Stimulated activated naive CD8-positive, alpha-beta T cell treated with anti-CD3 and anti-CD28 coated beads, Interleukin-15, Interleukin-2, amounts not matched to agents 100 ng/mL and 50 ng/mL, for 24 hours (primary cell): ENCODE measurements at regions not wholly inside any gene's neighbourhood (a gene's known extent, or its start where the extent isn't known, plus 50 kb on each side); places are given as distances from the start of the nearest gene placed in this dataset.
"Not testable (repeated sequence)": the region's sequence is repeated elsewhere in the genome, so short reads cannot be mapped to it uniquely, and the experiment has no call there.

Experiments
- H3K27ac Mint-ChIP-seq: one replicate; pipeline ENCODE4 v1.8.0; 2021; ENCODE audit warnings: mild to moderate bottlenecking, mixed read lengths
- H3K27me3 Mint-ChIP-seq: one replicate; pipeline ENCODE4 v1.8.0; 2021; ENCODE audit warnings: mixed read lengths
- H3K36me3 Mint-ChIP-seq: one replicate; pipeline ENCODE4 v1.8.0; 2021; ENCODE audit warnings: low read depth, mixed read lengths
- H3K4me1 Mint-ChIP-seq: one replicate; pipeline ENCODE4 v1.8.0; 2021; ENCODE audit warnings: low read depth, mixed read lengths
- H3K4me3 Mint-ChIP-seq: one replicate; pipeline ENCODE4 v1.8.0; 2021; ENCODE audit warnings: mild to moderate bottlenecking, mixed read lengths
- H3K9me3 Mint-ChIP-seq: one replicate; pipeline ENCODE4 v1.8.0; 2021; ENCODE audit warnings: mixed read lengths

GRCh38 chr2:242011167-242011513 is 141.6 kb downstream of the RTP5 start:
- Mint-ChIP-seq H3K27me3 (no peaks in the 10 kb centered on the region), H3K27ac (no peak overlapping the region)

DNA sequence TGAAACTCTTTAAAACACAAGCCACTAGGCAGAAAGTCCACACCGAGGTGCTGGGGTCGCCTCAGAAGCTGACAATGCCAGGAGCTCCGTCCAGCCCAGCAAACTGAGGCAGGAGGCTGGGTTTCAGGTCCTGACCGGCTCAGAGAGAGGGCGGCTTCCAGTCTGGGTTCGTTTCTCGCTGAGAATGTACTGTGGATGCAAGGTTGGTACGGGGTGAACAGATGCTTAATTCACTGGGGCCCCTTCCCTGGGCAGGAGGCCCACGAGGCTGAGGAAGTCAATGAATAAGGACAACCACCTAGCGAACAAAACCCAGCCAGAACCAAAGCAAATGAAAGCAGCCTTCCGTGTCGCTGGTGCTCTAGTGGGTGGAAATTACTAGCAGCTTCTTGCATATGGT is 142.0 kb downstream of the RTP5 start:
- Mint-ChIP-seq H3K27me3 (no peaks in the 10 kb centered on the region), H3K36me3 (no peaks in the 10 kb centered on the region), H3K4me1 (peaks cover 4% of the 10 kb centered on the region), H3K9me3 (no peaks in the 10 kb centered on the region), H3K4me3 (no peak overlapping the region), H3K27ac (no peak overlapping the region)

More at GRCh38 chr2:242011167-242011513, 141.6 kb downstream of the RTP5 start:
- Mint-ChIP-seq H3K36me3 (no peaks in the 10 kb centered on the region), H3K4me1 (peaks cover 4% of the 10 kb centered on the region), H3K9me3 (no peaks in the 10 kb centered on the region), H3K4me3 (no peak overlapping the region)

DNA sequence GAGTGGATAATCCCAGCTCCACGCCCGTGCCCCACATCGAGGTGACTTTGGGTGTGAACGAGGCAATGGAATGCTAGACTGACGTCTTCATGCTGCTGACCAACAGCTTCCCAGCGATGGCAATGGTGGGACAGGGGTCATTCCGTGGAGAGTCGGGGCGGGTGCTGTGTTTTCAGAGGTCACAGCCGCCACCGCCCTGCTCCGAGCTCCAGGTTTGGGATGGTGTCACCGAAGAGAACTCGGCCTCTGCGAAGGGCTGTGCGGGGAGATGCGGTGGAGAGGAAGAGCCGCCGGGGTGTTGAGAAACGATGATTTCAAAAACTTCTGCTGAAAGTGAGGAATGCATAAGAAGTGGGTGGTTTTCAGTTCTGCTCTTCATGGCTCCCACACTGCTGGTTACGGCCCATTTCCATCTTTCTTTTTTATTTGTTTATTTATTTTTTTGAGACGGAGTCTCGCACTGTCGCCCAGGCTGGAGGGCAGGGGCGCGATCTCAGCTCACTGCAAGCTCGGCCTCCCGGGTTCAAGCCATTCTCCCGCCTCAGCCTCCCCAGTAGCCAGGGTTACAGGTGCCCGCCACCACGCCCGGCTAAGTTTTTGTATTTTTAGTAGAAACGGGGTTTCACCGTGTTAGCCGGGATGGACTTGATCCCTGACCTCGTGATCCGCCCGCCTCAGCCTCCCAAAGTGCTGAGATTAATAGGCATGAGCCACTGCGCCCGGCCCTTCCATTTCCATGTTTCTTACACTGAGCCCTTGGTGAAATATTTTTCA is 142.6 kb downstream of the RTP5 start:
- Mint-ChIP-seq H3K9me3 (no peaks in the 10 kb centered on the region), H3K27ac (no peak overlapping the region), H3K4me1 (peaks cover 4% of the 10 kb centered on the region), H3K4me3 (no peak overlapping the region), H3K36me3 (no peaks in the 10 kb centered on the region), H3K27me3 (no peaks in the 10 kb centered on the region)

GRCh38 chr2:242012956-242013764 is 143.6 kb downstream of the RTP5 start:
- no peaks in the 10 kb centered on the region for H3K9me3 Mint-ChIP-seq
- H3K36me3 Mint-ChIP-seq: no peaks in the 10 kb centered on the region
- H3K4me1 Mint-ChIP-seq: peaks cover 4% of the 10 kb centered on the region
- no peak overlapping the region for H3K4me3 Mint-ChIP-seq
- H3K27me3 Mint-ChIP-seq: no peaks in the 10 kb centered on the region
- H3K27ac Mint-ChIP-seq: no peak overlapping the region

- H3K36me3 Mint-ChIP-seq: no peaks in the 10 kb centered on the region
- H3K27me3 Mint-ChIP-seq: no peaks in the 10 kb centered on the region
- H3K9me3 Mint-ChIP-seq: no peaks in the 10 kb centered on the region
- no peak overlapping the region for H3K27ac Mint-ChIP-seq
- peaks cover 4% of the 10 kb centered on the region for H3K4me1 Mint-ChIP-seq
- no peak overlapping the region for H3K4me3 Mint-ChIP-seq
These were observed 144.2 kb downstream of the RTP5 start for GRCh38 chr2:242013771-242014170.

- Mint-ChIP-seq H3K36me3 (no peaks in the 10 kb centered on the region), H3K9me3 (no peaks in the 10 kb centered on the region), H3K4me1 (peaks cover 4% of the 10 kb centered on the region), H3K27ac (no peak overlapping the region), H3K4me3 (no peak overlapping the region), H3K27me3 (no peaks in the 10 kb centered on the region)
These were observed 145.9 kb downstream of the RTP5 start for GRCh38 chr2:242015108-242016065.

GRCh38 chr2:242017086-242017485 is 147.6 kb downstream of the RTP5 start:
- no peaks in the 10 kb centered on the region for H3K4me1 Mint-ChIP-seq
- no peaks in the 10 kb centered on the region for H3K9me3 Mint-ChIP-seq
- no peaks in the 10 kb centered on the region for H3K27me3 Mint-ChIP-seq
- H3K36me3 Mint-ChIP-seq: no peaks in the 10 kb centered on the region
- H3K4me3 Mint-ChIP-seq: no peak overlapping the region
- H3K27ac Mint-ChIP-seq: no peak overlapping the region

DNA sequence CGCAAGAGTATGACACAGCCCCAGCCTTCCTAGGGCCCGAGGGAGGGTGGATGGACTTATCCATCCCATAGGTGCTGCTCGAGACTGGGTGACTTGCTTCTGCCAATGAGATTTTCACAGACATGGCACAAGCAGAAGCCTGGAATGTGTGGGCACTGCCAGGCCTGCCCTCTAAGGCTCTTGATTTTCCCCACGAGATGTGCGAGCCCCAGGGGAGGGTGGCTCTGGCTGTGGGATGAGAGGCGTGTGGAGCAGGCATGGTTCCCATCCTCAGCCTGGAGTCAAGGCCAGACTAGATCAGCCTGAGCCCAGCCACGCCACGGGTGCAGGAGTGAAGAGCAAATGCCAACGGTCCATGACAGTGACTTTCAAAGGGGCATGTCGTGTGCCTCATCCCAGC is 148.9 kb downstream of the RTP5 start:
- not testable (repeated sequence) for H3K4me3 Mint-ChIP-seq, H3K4me1 Mint-ChIP-seq, H3K9me3 Mint-ChIP-seq, H3K27ac Mint-ChIP-seq, H3K36me3 Mint-ChIP-seq, H3K27me3 Mint-ChIP-seq

GRCh38 chr2:242019344-242019743 is 149.8 kb downstream of the RTP5 start:
- no peaks in the 10 kb centered on the region for H3K9me3 Mint-ChIP-seq
- H3K27me3 Mint-ChIP-seq: peaks cover 8% of the 10 kb centered on the region
- H3K4me3 Mint-ChIP-seq: no peak overlapping the region
- peaks cover 5% of the 10 kb centered on the region for H3K36me3 Mint-ChIP-seq
- H3K27ac Mint-ChIP-seq: no peak overlapping the region
- no peaks in the 10 kb centered on the region for H3K4me1 Mint-ChIP-seq

DNA sequence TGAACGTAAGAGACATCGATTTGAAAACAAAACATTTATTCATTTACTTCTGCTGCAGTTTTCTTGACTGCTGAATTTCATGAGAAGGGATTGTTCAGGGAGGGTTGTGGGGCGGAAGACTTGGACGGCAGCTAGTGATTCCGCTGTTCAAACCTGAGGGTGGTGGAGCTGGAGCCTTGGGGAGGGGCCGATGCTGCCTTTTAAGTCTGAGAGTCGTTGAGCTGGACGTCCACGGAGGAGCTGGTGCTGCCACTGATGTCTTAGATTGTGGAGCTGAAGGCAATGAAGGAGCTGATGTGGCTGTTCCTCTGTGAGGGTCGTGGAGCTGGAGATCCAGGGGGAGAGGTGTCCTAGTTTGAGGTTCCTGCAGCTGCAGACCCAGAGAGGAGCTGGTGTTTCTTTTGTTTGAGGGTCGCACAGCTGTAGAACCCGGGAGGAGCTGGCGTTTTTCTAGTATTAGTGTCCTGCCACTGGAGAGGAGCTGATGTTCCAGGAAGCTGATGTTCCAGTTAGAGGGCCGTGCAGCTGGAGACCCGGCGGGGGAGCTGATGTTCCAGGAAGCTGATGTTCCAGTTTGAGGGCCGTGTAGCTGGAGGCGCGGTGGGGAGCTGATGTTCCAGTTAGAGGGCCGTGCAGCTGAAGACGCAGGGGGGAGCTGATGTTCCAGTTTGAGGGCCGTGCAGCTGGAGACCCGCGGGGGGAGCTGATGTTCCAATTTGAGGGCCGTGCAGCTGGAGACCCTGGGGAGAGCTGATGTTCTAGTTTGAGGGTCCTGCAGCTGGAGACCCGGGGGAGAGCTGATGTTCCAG is 150.9 kb downstream of the RTP5 start:
- Mint-ChIP-seq H3K4me1 (no peaks in the 10 kb centered on the region), H3K36me3 (peaks cover 14% of the 10 kb centered on the region), H3K4me3 (no peak overlapping the region), H3K27ac (no peak overlapping the region), H3K9me3 (no peaks in the 10 kb centered on the region), H3K27me3 (peaks cover 17% of the 10 kb centered on the region)

DNA sequence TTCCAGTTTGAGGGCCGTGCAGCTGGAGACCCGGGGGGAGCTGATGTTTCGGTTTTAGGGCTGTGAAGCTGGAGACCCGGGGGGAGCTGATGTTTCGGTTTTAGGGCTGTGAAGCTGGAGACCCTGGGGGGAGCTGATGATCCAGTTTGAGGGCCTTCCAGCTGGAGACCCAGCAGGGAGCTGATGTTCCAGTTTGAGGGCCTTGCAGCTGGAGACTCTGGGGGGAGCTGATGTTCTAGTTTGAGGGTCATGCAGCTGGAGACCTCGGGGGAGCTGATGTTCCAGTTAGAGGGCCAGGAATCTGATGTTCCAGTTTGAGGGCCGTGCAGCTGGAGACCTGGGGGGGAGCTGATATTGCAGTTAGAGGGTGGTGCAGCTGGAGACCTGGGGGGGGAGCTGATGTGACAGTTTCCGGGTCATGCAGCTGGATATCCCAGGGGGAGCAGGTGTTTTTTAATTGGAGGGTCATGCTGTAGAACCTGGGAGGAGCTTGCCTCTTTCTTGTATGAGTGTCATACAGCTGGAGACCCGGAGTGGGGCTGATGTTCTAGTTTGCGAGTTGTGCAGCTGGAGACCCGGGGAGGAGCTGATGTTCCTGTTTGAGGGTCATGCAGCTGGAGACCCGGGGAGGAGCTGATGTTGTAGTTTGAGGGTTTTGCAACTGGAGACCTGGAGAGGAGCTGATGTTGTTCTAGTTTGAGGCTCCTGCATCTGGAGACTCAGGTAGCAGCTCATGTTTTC is 153.2 kb downstream of the RTP5 start:
- Mint-ChIP-seq H3K9me3 (no peaks in the 10 kb centered on the region), H3K27me3 (peaks cover 17% of the 10 kb centered on the region), H3K4me3 (no peak overlapping the region), H3K36me3 (peaks cover 14% of the 10 kb centered on the region), H3K27ac (no peak overlapping the region), H3K4me1 (no peaks in the 10 kb centered on the region)

DNA sequence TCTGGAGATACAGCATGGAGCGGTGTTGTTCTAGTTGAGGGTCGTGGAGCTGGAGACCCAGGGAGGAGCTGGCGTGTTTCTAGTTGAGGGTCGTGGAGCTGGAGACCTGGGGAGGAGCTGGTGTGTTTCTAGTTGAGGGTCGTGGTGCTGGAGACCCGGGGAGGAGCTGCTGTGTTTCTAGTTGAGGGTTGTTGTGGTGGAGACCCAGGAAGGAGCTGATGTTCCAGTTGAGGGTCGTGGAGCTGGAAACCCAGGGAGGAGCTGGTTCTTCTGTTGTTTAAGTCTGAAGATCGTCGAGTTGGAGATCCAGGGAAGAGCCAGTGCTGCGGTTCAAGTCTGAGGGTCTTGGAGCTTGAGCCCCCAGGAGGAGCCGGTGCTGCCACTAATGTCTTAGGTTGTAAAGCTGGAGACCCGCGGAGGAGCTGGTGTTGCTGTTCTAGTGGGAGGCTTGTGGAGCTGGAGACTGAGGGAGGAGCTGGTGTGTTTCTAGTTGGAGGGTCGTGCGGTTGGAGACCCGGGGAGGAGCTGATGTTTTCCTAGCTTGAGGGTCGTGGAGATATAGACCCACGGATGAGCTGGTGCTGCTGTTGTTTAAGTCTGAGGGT is 155.3 kb downstream of the RTP5 start:
- Mint-ChIP-seq H3K36me3 (peaks cover 14% of the 10 kb centered on the region), H3K4me3 (no peak overlapping the region), H3K27me3 (peaks cover 17% of the 10 kb centered on the region)

DNA sequence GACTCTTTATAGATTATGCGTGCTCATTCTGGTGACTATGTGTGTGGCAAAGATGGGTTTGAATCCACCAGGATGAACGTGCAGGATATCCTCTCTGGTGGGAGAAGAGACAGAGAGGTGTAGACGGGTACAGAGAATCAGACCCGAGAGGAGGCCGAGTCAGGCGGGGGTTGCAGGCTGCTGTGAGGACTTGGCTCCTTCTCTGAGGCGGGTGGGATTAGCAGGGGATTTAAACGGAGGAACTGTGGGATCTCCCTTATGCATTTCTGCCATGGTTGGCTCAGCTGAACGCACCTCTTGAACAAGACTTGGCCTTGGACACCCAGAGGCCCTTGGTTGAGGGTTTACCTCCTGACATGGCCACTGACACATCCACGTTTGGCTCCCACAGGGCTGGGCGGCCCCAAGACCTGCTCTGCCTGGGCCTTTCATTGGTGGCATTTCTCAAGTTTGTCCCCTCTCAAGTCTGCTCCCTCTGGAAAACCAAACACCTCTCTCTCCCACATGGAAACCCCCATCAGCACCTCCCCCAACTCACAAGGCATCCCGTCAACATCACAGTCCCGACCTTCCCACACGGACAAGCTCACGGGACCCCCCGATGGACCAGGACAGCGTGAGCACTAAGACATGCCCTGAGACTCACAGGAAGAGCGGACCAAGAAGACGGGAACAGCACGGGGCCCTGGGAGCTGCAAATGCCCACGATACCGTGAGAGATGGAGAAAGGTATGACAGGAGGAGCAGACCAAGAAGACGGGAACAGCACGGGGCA is 158.3 kb downstream of the RTP5 start:
- H3K4me3 Mint-ChIP-seq: no peak overlapping the region
- H3K9me3 Mint-ChIP-seq: no peaks in the 10 kb centered on the region
- H3K27me3 Mint-ChIP-seq: peaks cover 27% of the 10 kb centered on the region
- H3K36me3 Mint-ChIP-seq: peaks cover 14% of the 10 kb centered on the region
- H3K4me1 Mint-ChIP-seq: peaks cover 31% of the 10 kb centered on the region
- no peak overlapping the region for H3K27ac Mint-ChIP-seq

More for the DNA sequence above, 155.3 kb downstream of the RTP5 start:
- Mint-ChIP-seq H3K27ac (no peak overlapping the region), H3K4me1 (peaks cover 6% of the 10 kb centered on the region), H3K9me3 (no peaks in the 10 kb centered on the region)
